ENCODE measurements at regions not wholly inside any gene's neighbourhood (a gene's known extent, or its start where the extent isn't known, plus 50 kb on each side); places are given as distances from the start of the nearest gene placed in this dataset.

GRCh38 chr1:238345837-238346236 lies 455.1 kb upstream of the ZP4 start:
- Histone ChIP-seq H3K9me3 (ENCODE audit: control insufficient read depth, insufficient read depth, low read length) (peaks cover 14% of the 10 kb centered on the region), H3K27me3 (ENCODE audit: control insufficient read depth, insufficient read depth, low read length) (no peaks in the 10 kb centered on the region), H3K27ac (ENCODE audit: low read depth, low read length) (no peak overlapping the region), H3K4me3 (ENCODE audit: low read depth, low read length) (no peak overlapping the region)
- no peak for DNase-seq (ENCODE audit: low read depth, low spot score)
- POLR2A ChIA-PET = no interaction called here
- TF ChIP-seq CTCF (IDR thresholded peaks at IDR 0.05; ENCODE audit: low read depth, low read length) = no peak
- CTCF ChIA-PET = no interaction called here

- no peak overlapping the region for H3K27ac ChIP-seq (ENCODE audit: low read depth, low read length)
- H3K9me3 ChIP-seq (ENCODE audit: control insufficient read depth, insufficient read depth, low read length) = peaks cover 11% of the 10 kb centered on the region
- ChIA-PET CTCF (no interaction called here), POLR2A (no interaction called here)
- no peak for TF ChIP-seq CTCF (IDR thresholded peaks at IDR 0.05; ENCODE audit: low read depth, low read length)
- no peak overlapping the region for H3K4me3 ChIP-seq (ENCODE audit: low read depth, low read length)
- DNase-seq (ENCODE audit: low read depth, low spot score) = no peak
- H3K27me3 ChIP-seq (ENCODE audit: control insufficient read depth, insufficient read depth, low read length) = no peaks in the 10 kb centered on the region
Observed at GRCh38 chr1:238343852-238344251, 453.1 kb upstream of the ZP4 start.

DNA sequence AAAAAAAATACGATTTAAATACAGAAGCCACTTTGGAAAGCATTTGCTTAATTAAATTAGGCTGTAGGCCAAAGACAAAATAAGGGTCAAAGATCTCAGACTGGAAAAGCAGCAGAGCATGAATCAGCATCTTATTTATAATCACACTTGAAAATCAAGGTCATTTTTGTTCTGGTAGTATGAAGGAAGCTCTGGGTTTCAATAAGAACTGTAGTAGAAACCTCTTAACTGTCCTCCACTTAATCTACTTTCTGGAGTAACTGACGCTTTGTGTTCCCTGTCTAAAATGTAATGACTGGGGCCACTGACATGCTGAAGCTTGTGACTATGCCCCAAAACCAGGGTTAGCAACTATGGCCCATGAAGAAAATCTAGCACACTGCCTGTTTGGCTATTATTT lies 450.7 kb upstream of the ZP4 start:
- Histone ChIP-seq H3K27ac (ENCODE audit: low read depth, low read length) (no peak overlapping the region), H3K4me3 (ENCODE audit: low read depth, low read length) (no peak overlapping the region), H3K9me3 (ENCODE audit: control insufficient read depth, insufficient read depth, low read length) (peaks cover 10% of the 10 kb centered on the region), H3K27me3 (ENCODE audit: control insufficient read depth, insufficient read depth, low read length) (no peaks in the 10 kb centered on the region)
- CTCF ChIA-PET = no interaction called here
- no peak for DNase-seq (ENCODE audit: low read depth, low spot score)
- POLR2A ChIA-PET = no interaction called here
- no peak for TF ChIP-seq CTCF (IDR thresholded peaks at IDR 0.05; ENCODE audit: low read depth, low read length)

DNA sequence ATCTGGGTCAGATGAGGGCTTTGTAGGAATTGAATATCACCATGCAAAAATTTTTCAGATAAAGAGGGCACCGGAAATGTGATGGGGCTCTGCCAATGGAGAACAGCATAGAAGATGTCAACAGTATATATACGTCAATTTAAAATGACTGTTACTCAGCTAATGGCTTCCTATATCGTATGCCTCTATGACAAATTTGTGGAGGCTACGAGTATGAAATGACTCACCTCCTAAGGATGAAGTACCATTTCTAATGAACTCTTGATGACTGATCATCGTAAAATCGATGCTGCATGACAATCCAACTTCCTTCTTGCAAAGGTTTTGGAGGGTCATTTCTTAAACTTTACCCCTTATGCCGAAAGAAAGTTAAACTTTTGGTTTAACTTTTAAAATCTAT lies 450.3 kb upstream of the ZP4 start:
- H3K4me3 ChIP-seq (ENCODE audit: low read depth, low read length) = no peak overlapping the region
- POLR2A ChIA-PET = no interaction called here
- peaks cover 10% of the 10 kb centered on the region; the same call in 1 of the 2 replicates for H3K9me3 ChIP-seq (ENCODE audit: control insufficient read depth, insufficient read depth, low read length)
- no peak overlapping the region for H3K27ac ChIP-seq (ENCODE audit: low read depth, low read length)
- CTCF ChIA-PET = no interaction called here
- no peak for TF ChIP-seq CTCF (IDR thresholded peaks at IDR 0.05; ENCODE audit: low read depth, low read length)
- no peaks in the 10 kb centered on the region for H3K27me3 ChIP-seq (ENCODE audit: control insufficient read depth, insufficient read depth, low read length)
- no peak for DNase-seq (ENCODE audit: low read depth, low spot score)

DNA sequence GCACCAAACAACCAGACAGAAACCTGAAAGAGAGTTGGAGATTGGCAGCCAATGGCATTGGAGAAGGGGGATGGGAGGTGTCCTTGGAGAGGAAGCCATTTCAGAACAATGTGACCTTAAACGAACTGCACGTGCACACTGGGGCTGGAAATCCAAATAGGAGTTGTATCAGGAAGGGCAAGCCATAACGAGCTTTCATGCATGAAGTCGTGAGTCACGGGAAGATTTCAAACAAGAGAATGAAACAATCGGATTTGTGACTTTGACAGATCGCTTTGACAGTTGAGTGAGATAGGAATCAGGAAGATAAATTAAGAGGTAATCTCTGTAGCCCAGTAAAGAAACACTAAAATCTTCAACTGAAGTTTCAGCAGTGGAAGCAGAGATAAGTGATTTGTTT lies 445.8 kb upstream of the ZP4 start:
- CTCF ChIA-PET = no interaction called here
- DNase-seq (ENCODE audit: low read depth, low spot score) = no peak

More for the DNA sequence above, 445.8 kb upstream of the ZP4 start:
- Histone ChIP-seq H3K4me3 (ENCODE audit: low read depth, low read length) (no peak overlapping the region), H3K27ac (ENCODE audit: low read depth, low read length) (no peak overlapping the region), H3K9me3 (ENCODE audit: control insufficient read depth, insufficient read depth, low read length) (peaks cover 12% of the 10 kb centered on the region), H3K27me3 (ENCODE audit: control insufficient read depth, insufficient read depth, low read length) (no peaks in the 10 kb centered on the region)
- POLR2A ChIA-PET = no interaction called here
- no peak for TF ChIP-seq CTCF (IDR thresholded peaks at IDR 0.05; ENCODE audit: low read depth, low read length)
